GM12801 (cell line): ENCODE measurements at regions not wholly inside any gene's neighbourhood (a gene's known extent, or its start where the extent isn't known, plus 50 kb on each side); places are given as distances from the start of the nearest gene placed in this dataset.

Experiments used
- CTCF ChIP-seq: IDR thresholded peaks from one replicate; pipeline ENCODE4 v1.5.1; 2011; ENCODE audit warnings: control low read depth; ENCODE audit not compliant: insufficient read length; ENCODE audit errors: extremely low read depth

GRCh38 chr4:59728496-59728895 lies 1471.6 kb upstream of the ADGRL3 start:
- TF ChIP-seq CTCF: no peak

- no peak for TF ChIP-seq CTCF
These were observed 1470.8 kb upstream of the ADGRL3 start for GRCh38 chr4:59729321-59729720.

- TF ChIP-seq CTCF: no peak
These were observed 1451.7 kb upstream of the ADGRL3 start for GRCh38 chr4:59748433-59748832.

GRCh38 chr4:59759082-59759825 lies 1440.9 kb upstream of the ADGRL3 start:
- TF ChIP-seq CTCF: no peak

GRCh38 chr4:59762344-59762743 lies 1437.8 kb upstream of the ADGRL3 start:
- no peak for TF ChIP-seq CTCF

GRCh38 chr4:59770601-59771264 lies 1429.4 kb upstream of the ADGRL3 start:
- no peak for TF ChIP-seq CTCF

GRCh38 chr4:59772641-59773139 lies 1427.4 kb upstream of the ADGRL3 start:
- TF ChIP-seq CTCF: no peak
